ENCODE measurements at regions not wholly inside any gene's neighbourhood (a gene's known extent, or its start where the extent isn't known, plus 50 kb on each side); places are given as distances from the start of the nearest gene placed in this dataset.

GRCh38 chr4:26039639-26040359 is 125.8 kb downstream of the SMIM20 start:
- Histone ChIP-seq H2AFZ (ENCODE audit: low read length) (no peak overlapping the region), H2BK15ac (ENCODE audit: low read length) (no peak overlapping the region), H3K18ac (ENCODE audit: extremely low read depth, low read length) (no peak overlapping the region), H3K4me1 (replicated peaks in 1 of 4; ENCODE audit: control insufficient read depth in 3 of 4, insufficient read depth in 4 of 4, low read length in 3 of 4) (no peaks in the 10 kb centered on the region; a peak in 1 of 7 replicates), H2BK12ac (ENCODE audit: low read depth, low read length) (no peak overlapping the region), H3K23ac (ENCODE audit: insufficient read length) (no peak overlapping the region), H2BK120ac (replicated peaks; ENCODE audit: low read depth, low read length) (no peak overlapping the region), H3K79me2 (ENCODE audit: control insufficient read depth in 1 of 2, insufficient read depth in 2 of 2, low read length in 2 of 2) (no peaks in the 10 kb centered on the region), H3K56ac (replicated peaks; ENCODE audit: insufficient read length, low read depth, low read length) (no peak overlapping the region), H3K36me3 (ENCODE audit: control insufficient read depth in 2 of 4, insufficient read depth in 4 of 4, low read length in 3 of 4) (no peaks in the 10 kb centered on the region), H2BK20ac (ENCODE audit: low read length) (no peak overlapping the region), H4K5ac (ENCODE audit: insufficient read length, low read depth, low read length) (no peak overlapping the region), H3K4me3 (ENCODE audit: extremely low read depth in 1 of 4, insufficient read depth in 2 of 4, low read depth in 3 of 4, low read length in 4 of 4) (no peak overlapping the region), H3K9me3 (ENCODE audit: insufficient read depth in 2 of 2, low read depth in 1 of 2, low read length in 1 of 2) (no peaks in the 10 kb centered on the region), H3K4ac (replicated peaks; ENCODE audit: insufficient read length, low read depth, low read length) (no peak overlapping the region), H3K27me3 (replicated peaks in 1 of 4; ENCODE audit: control insufficient read depth in 3 of 4, extremely low read depth in 1 of 4, insufficient read depth in 3 of 4, low read length in 3 of 4) (no peaks in the 10 kb centered on the region), H2AK5ac (ENCODE audit: low read depth, low read length) (no peak overlapping the region), H3K79me1 (ENCODE audit: low read depth, low read length) (no peaks in the 10 kb centered on the region), H3K14ac (ENCODE audit: insufficient read length) (no peak overlapping the region), H3K9ac (replicated peaks in 1 of 4; ENCODE audit: extremely low read depth in 1 of 4, low read depth in 3 of 4, low read length in 3 of 4) (no peak overlapping the region), H4K20me1 (replicated peaks in 1 of 2; ENCODE audit: control insufficient read depth in 1 of 2, insufficient read depth in 2 of 2, low read length in 2 of 2) (no peaks in the 10 kb centered on the region), H4K8ac (ENCODE audit: extremely low read depth, insufficient read depth, low read length) (no peak overlapping the region), H2BK5ac (ENCODE audit: low read depth, low read length) (no peak overlapping the region), H4K91ac (replicated peaks; ENCODE audit: insufficient read length, low read length) (no peak overlapping the region), H3K27ac (ENCODE audit: low read depth, low read length) (no peak overlapping the region), H3K4me2 (ENCODE audit: insufficient read depth in 1 of 2, low read depth in 2 of 2, low read length in 2 of 2) (no peak overlapping the region), H3K23me2 (ENCODE audit: low read depth, low read length) (no peaks in the 10 kb centered on the region)
- DNase-seq (ENCODE audit: low read depth in 1 of 2, low spot score in 2 of 2) (no peak), FAIRE-seq (no peak)
- POLR2A ChIA-PET (ENCODE audit: partially characterized antibody) = interaction anchor here (1.3 to 2.0 kb wide), 2 partner anchors 9 to 10 kb away, joined by 3 to 7 read pairs; no protein-coding TSS in a partner anchor
- CTCF ChIA-PET (ENCODE audit: partially characterized antibody) = interaction anchor here (0.7 to 3.0 kb wide), 4 partner anchors 10 to 94 kb away, joined by 3 to 8 read pairs (median 4); no protein-coding TSS in a partner anchor
- WGBS, 2 experiments (ENCODE audit: extremely low coverage in 1 of 2, insufficient coverage in 1 of 2, insufficient read length in 1 of 2, insufficient replicate concordance in 2 of 2, low coverage in 1 of 2, low lambda C conversion rate in 2 of 2, missing lambda C conversion rate in 1 of 2) = 92% methylated on average over 9 of the region's 9 CpGs; no CpG with 5 or more reads in 1 of the 2 experiments
- no peak for TF ChIP-seq CREB1 (IDR thresholded peaks at IDR 0.05)

Measured in H1 (cell line).